CD4-positive, alpha-beta T cell treated with Interleukin-12 subunit alpha and Interleukin-12 subunit beta, for 1 hour (primary cell): ENCODE measurements at regions not wholly inside any gene's neighbourhood (a gene's known extent, or its start where the extent isn't known, plus 50 kb on each side); places are given as distances from the start of the nearest gene placed in this dataset.
"Not testable (repeated sequence)": the region's sequence is repeated elsewhere in the genome, so short reads cannot be mapped to it uniquely, and the experiment has no call there.

Experiments
- DNase-seq: peaks from one replicate; pipeline ENCODE4 v3.0.0-alpha.2; 2020

- DNase-seq: no peak
Measured at GRCh38 chr5:84783003-84783402, 398.3 kb upstream of the EDIL3 start.

GRCh38 chr5:84779186-84779585 lies 394.5 kb upstream of the EDIL3 start:
- no peak for DNase-seq

- no peak for DNase-seq
Measured at GRCh38 chr5:84764227-84764626, 379.5 kb upstream of the EDIL3 start.

- no peak for DNase-seq
Measured at GRCh38 chr5:84758008-84758407, 373.3 kb upstream of the EDIL3 start.

DNA sequence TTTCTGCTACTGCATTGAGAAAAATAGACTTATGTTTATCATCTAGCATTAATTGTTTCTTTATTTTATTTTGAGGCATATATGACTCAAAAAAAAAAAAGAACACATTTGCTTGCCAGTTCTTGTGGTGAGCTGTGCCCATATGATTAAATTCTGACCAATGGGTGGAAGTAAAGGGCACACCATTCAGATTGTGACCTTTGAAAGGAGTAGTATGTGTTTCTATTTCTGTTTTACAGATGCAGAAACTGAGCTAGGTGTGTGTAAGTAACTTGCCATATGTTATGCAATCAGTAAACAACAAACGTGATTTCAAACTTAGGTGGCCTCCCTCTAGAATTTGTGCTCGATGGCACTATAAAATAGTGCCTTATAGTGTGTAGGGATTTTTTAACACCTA lies 368.1 kb upstream of the EDIL3 start:
- DNase-seq: no peak

DNA sequence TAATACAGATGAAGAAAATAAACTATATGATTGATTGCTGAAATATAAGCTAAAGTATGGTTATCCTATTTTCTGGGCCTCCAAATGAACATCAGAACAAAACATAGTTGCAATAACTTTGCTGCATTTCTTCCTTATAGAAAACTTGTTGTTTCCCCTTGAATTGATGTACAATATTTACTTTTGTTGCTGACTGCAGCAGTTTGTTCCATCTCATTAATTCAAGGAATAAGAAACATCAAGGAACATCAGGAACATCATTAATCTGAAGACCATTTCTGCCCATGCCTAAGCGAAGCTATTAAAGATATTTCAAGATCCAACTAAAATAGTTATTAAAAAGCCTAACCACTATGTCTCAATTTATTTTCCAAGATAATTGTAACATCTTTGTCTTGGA lies 363.6 kb upstream of the EDIL3 start:
- DNase-seq: no peak

GRCh38 chr5:84746280-84746679 lies 361.6 kb upstream of the EDIL3 start:
- DNase-seq: not testable (repeated sequence)

- DNase-seq: no peak
Measured at GRCh38 chr5:84741056-84741455, 356.4 kb upstream of the EDIL3 start.

DNA sequence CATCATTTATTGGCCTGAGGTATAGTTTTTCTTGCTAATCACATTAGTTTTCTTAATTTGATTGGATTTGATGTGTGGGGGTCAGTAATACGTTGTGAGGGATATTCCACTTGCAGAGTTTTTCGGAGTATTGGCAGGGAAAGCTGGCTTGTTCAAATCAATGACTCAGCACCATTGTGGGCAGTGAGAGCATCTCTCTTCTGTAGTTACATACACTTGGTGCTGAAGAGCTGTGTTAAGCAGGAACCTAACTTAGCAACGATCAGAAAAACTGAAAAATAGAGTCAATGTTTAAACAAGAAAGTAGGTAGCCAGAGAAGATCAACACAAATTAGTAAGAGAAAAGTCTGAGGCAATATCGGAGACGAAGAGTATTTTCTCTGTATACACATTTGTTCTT lies 344.6 kb upstream of the EDIL3 start:
- DNase-seq: no peak

GRCh38 chr5:84727708-84728107 lies 343.0 kb upstream of the EDIL3 start:
- no peak for DNase-seq

DNA sequence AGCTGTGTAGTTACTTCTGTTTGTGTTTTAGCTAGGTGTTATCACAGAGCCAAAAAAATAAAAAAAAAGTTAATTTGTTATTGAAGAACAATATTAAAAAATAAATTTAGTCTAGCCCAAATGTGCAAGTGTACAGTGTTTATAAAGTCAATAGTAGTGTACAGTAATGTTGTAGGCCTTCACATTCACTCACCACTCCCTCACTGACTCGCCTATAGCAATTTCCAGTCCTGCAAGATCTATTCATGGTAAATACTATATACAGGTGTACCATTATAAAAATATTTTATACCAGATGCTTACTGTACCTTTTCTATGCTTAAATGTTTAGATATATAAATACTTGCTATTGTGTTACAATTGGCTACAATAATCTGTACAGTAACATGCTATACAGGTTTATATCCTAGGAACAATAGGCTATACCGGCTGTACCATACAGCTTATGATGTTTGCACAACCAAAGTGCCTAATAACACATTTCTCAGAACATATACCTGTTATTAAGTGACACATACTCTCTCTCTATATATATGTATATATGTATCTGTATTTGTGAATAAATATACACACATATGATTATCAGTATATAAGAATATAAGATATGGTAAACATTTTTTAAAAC lies 341.4 kb upstream of the EDIL3 start:
- no peak for DNase-seq

GRCh38 chr5:84724683-84725082 lies 340.0 kb upstream of the EDIL3 start:
- DNase-seq: no peak

GRCh38 chr5:84724181-84724580 lies 339.5 kb upstream of the EDIL3 start:
- DNase-seq: no peak

DNA sequence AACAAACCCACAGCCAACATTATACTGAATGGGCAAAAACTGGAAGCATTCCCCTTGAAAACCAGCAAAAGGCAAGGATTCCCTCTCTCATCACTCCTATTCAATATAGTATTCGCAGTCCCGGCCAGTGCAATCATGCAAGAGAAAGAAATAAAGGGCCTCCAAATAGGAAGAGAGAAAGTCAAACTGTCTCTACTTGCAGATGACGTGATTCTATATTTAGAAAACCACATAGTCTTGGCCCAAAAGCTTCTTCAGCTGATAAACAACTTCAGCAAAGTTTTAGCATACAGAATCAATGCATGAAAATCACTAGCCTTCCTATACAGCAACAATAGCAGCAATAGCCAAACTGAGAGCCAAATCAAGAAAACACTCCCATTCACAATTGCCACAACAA lies 333.7 kb upstream of the EDIL3 start:
- no peak for DNase-seq

- no peak for DNase-seq
Measured at GRCh38 chr5:84715686-84716085, 331.0 kb upstream of the EDIL3 start.

GRCh38 chr5:84715091-84715490 lies 330.4 kb upstream of the EDIL3 start:
- no peak for DNase-seq

GRCh38 chr5:84709075-84709474 lies 324.4 kb upstream of the EDIL3 start:
- DNase-seq: no peak

DNA sequence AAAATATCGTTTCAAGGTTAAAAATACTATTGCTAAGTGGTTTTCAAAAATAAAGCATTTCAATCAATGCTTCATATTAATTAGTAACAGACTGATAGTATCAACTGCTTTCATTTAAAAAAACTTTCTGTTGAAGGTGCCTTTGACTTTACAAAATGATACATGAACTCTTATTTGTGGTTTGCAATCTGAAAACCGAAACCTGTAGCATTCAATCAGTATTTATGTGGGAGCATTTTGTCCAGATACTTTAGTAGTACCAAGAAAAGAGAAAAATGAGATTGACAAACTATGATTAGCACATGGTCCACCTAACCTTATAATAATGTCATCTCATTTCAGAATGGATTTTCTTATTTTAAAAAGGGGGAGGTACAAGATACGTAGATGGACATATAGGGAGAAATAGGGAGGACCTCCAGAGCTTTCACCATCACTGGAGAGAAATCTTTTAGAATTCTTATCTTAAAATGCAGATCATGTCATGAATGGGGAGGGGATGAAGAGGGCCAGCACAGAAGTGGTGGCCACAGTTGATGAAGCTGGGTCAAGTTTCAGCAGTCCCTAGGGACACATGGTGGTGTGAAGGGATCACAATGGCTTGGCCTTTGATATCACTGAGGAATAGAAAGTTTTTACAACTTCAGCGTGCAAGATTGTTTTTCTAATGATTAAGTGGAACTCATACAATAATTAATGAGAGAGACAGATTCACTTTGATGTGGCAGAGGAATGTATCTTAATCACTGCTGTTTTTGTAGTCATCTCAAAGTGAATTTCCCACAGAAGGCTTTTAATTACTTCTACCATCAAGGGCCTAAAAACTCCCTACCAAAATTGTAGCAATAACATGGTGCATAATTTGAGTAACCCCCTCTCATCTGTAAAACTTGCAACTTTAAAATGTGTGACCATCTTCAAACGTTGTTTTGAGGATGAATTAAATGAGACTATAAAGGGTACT lies 322.3 kb upstream of the EDIL3 start:
- DNase-seq: no peak

GRCh38 chr5:84700545-84700944 lies 315.9 kb upstream of the EDIL3 start:
- not testable (repeated sequence) for DNase-seq

- DNase-seq: no peak
Measured at GRCh38 chr5:84696651-84697050, 312.0 kb upstream of the EDIL3 start.

GRCh38 chr5:84695330-84695729 lies 310.6 kb upstream of the EDIL3 start:
- DNase-seq: no peak

- DNase-seq: no peak
Measured at GRCh38 chr5:84693256-84693655, 308.6 kb upstream of the EDIL3 start.

GRCh38 chr5:84688566-84688965 lies 303.9 kb upstream of the EDIL3 start:
- DNase-seq: no peak

GRCh38 chr5:84685121-84685894 lies 300.6 kb upstream of the EDIL3 start:
- no peak for DNase-seq
